ENCODE measurements at regions not wholly inside any gene's neighbourhood (a gene's known extent, or its start where the extent isn't known, plus 50 kb on each side); places are given as distances from the start of the nearest gene placed in this dataset.

- H3K36me3 ChIP-seq: no peaks in the 10 kb centered on the region
- no peaks in the 10 kb centered on the region for H3K4me1 ChIP-seq
- intact Hi-C loops (cut with DNase I): no loop called here
- H3K4me3 ChIP-seq: no peak overlapping the region
- no peaks in the 10 kb centered on the region for H3K9me3 ChIP-seq
- no peak for DNase-seq
- H3K27me3 ChIP-seq: no peaks in the 10 kb centered on the region
- TF ChIP-seq, protein P1, sequence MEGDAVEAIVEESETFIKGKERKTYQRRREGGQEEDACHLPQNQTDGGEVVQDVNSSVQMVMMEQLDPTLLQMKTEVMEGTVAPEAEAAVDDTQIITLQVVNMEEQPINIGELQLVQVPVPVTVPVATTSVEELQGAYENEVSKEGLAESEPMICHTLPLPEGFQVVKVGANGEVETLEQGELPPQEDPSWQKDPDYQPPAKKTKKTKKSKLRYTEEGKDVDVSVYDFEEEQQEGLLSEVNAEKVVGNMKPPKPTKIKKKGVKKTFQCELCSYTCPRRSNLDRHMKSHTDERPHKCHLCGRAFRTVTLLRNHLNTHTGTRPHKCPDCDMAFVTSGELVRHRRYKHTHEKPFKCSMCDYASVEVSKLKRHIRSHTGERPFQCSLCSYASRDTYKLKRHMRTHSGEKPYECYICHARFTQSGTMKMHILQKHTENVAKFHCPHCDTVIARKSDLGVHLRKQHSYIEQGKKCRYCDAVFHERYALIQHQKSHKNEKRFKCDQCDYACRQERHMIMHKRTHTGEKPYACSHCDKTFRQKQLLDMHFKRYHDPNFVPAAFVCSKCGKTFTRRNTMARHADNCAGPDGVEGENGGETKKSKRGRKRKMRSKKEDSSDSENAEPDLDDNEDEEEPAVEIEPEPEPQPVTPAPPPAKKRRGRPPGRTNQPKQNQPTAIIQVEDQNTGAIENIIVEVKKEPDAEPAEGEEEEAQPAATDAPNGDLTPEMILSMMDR (IDR thresholded peaks at IDR 0.05): no peak
- H3K9ac ChIP-seq (ENCODE audit: low read depth in 2 of 2, low read length in 2 of 2): no peak overlapping the region
- no peak overlapping the region for H3K27ac ChIP-seq
Measured at GRCh38 chr7:69450456-69450855, 147.8 kb upstream of the AUTS2 start.

DNA sequence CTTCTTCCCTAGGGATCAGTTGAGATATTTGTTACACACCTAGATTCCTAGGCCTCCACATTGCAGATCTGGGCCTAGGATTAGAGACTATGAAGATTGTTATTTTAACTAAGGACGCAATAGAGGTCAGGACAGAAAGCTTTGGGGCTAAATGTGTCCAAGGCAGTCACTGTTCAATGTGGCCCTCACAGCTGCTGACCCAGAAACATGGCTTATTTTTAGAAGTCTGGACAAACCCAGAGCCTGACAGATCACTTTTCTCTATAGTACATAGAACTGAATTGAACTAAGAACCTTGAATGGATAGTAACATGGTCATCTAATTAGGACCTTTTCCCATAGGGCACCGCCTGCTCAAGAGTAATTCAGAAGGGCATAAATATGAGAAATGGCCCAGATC, 146.6 kb upstream of the AUTS2 start:
- Histone ChIP-seq H3K4me1 (no peaks in the 10 kb centered on the region), H3K4me3 (no peak overlapping the region), H3K36me3 (no peaks in the 10 kb centered on the region), H3K27me3 (no peaks in the 10 kb centered on the region), H3K9ac (ENCODE audit: low read depth in 2 of 2, low read length in 2 of 2) (no peak overlapping the region), H3K9me3 (no peaks in the 10 kb centered on the region), H3K27ac (no peak overlapping the region)
- DNase-seq: no peak
- TF ChIP-seq, protein P1 (IDR thresholded peaks at IDR 0.05): no peak
- intact Hi-C loops (cut with DNase I): no loop called here

DNA sequence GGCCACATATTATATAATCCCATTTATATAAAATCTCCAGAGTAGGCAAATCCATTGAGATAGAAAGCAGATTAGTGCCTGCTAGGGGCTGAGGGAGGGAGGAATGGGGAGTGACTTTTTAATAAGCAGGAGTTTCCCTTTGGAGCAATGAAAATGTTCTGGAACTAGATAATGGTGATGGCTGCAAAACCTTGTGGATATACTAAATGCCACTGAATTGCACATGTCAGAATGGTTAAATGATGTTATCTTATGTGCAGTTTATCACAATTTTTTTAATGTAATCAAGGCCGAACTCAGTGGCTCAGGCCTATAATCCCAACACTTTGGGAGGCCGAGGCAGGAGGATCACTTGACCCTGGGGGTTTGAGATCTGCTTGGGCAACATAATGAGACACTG, 145.5 kb upstream of the AUTS2 start:
- DNase-seq: no peak
- Histone ChIP-seq H3K36me3 (no peaks in the 10 kb centered on the region), H3K9me3 (no peaks in the 10 kb centered on the region), H3K27ac (no peak overlapping the region), H3K9ac (ENCODE audit: low read depth in 2 of 2, low read length in 2 of 2) (no peak overlapping the region), H3K27me3 (no peaks in the 10 kb centered on the region), H3K4me3 (no peak overlapping the region), H3K4me1 (no peaks in the 10 kb centered on the region)
- intact Hi-C loops (cut with DNase I): no loop called here
- TF ChIP-seq, protein P1 (IDR thresholded peaks at IDR 0.05): no peak

GRCh38 chr7:69457595-69458504, 140.4 kb upstream of the AUTS2 start:
- intact Hi-C loops (cut with DNase I): no loop called here
- no peaks in the 10 kb centered on the region for H3K9me3 ChIP-seq
- TF ChIP-seq, protein P1 (IDR thresholded peaks at IDR 0.05): no peak
- no peak overlapping the region for H3K4me3 ChIP-seq
- no peaks in the 10 kb centered on the region for H3K4me1 ChIP-seq
- no peaks in the 10 kb centered on the region for H3K27me3 ChIP-seq
- no peak for DNase-seq
- no peak overlapping the region for H3K27ac ChIP-seq
- no peak overlapping the region for H3K9ac ChIP-seq (ENCODE audit: low read depth in 2 of 2, low read length in 2 of 2)
- no peaks in the 10 kb centered on the region for H3K36me3 ChIP-seq

DNA sequence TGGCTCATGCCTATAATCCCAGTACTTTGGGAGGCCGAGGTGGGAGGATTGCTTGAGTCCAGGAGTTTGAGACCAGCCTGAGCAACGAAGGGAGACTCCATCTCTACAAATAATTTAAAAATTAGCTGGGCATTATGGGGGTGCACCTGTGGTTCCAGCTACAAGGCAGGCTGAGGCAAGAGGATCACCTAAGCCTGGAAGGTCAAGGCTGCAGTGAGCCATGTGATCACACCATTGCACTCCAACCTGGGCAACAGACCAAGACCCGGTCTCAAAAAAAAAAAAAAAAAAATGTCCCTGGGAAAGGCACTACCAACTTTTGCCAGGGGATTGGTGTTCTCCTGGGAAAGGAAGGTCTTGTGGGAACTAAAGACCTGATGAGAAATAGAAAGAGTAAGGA, 134.2 kb upstream of the AUTS2 start:
- DNase-seq: no peak
- intact Hi-C loops (cut with DNase I): no loop called here
- H3K9ac ChIP-seq (ENCODE audit: low read depth in 2 of 2, low read length in 2 of 2): no peak overlapping the region
- H3K36me3 ChIP-seq: no peaks in the 10 kb centered on the region
- no peak overlapping the region for H3K27ac ChIP-seq
- H3K9me3 ChIP-seq: no peaks in the 10 kb centered on the region
- TF ChIP-seq, protein P1 (IDR thresholded peaks at IDR 0.05): no peak
- no peaks in the 10 kb centered on the region for H3K27me3 ChIP-seq
- no peak overlapping the region for H3K4me3 ChIP-seq
- H3K4me1 ChIP-seq: no peaks in the 10 kb centered on the region

Measured in colonic mucosa (tissue), 4 donors.